ENCODE measurements at regions not wholly inside any gene's neighbourhood (a gene's known extent, or its start where the extent isn't known, plus 50 kb on each side); places are given as distances from the start of the nearest gene placed in this dataset.

- intact Hi-C loops (cut with micrococcal nuclease) = loop anchor here (5.0 to 10.0 kb wide), 2 partner anchors 147 to 200 kb away; partner anchors contain the start of gene SERPINI1 (in 1 of the 2)
- Histone ChIP-seq H3K27me3 (ENCODE audit: control insufficient read depth in 2 of 2, insufficient read depth in 2 of 2, low read length in 2 of 2) (no peaks in the 10 kb centered on the region), H3K36me3 (ENCODE audit: control insufficient read depth in 2 of 3, insufficient read depth in 3 of 3, low read length in 3 of 3) (no peaks in the 10 kb centered on the region), H3K4me1 (ENCODE audit: control insufficient read depth in 2 of 2, insufficient read depth in 2 of 2, low read length in 2 of 2) (no peaks in the 10 kb centered on the region), H3K27ac (ENCODE audit: low read depth, low read length) (no peak overlapping the region), H3K9me3 (ENCODE audit: control insufficient read depth in 2 of 3, low read length in 3 of 3) (no peaks in the 10 kb centered on the region), H3K4me3 (ENCODE audit: low read length) (no peak overlapping the region)
- Mint-ChIP-seq H3K9me3 (no peaks in the 10 kb centered on the region), H3K27ac (no peak overlapping the region), H3K27me3 (peaks cover 0 to 17% (median 11%) of the 10 kb centered on the region in 5 donors), H3K4me1 (peaks cover 0 to 5% (median 2%) of the 10 kb centered on the region in 7 donors), H3K36me3 (no peaks in the 10 kb centered on the region), H3K4me3 (no peak overlapping the region)
- CTCF ChIA-PET = interaction anchor here (0.8 kb wide), 1 partner anchor 9 kb away, joined by 3 read pairs; no protein-coding TSS in a partner anchor
- DNase-seq (no peak), ATAC-seq (no peak)
- POLR2A ChIA-PET = no interaction called here
Measured at GRCh38 chr3:167884481-167884880, 149.0 kb downstream of the SERPINI1 start.

GRCh38 chr3:167883452-167883851 is 147.9 kb downstream of the SERPINI1 start:
- POLR2A ChIA-PET = no interaction called here
- H3K4me1 ChIP-seq (ENCODE audit: control insufficient read depth in 2 of 2, insufficient read depth in 2 of 2, low read length in 2 of 2) = no peaks in the 10 kb centered on the region
- no peak overlapping the region for H3K4me3 ChIP-seq (ENCODE audit: low read length)
- CTCF ChIA-PET = interaction anchor here (0.8 kb wide), 1 partner anchor 8 kb away, joined by 3 read pairs; no protein-coding TSS in a partner anchor
- H3K36me3 ChIP-seq (ENCODE audit: control insufficient read depth in 2 of 3, insufficient read depth in 3 of 3, low read length in 3 of 3) = no peaks in the 10 kb centered on the region
- DNase-seq = no peak
- intact Hi-C loops (cut with micrococcal nuclease) = loop anchor here (5.0 to 10.0 kb wide), 2 partner anchors 146 to 199 kb away; partner anchors contain the start of gene SERPINI1 (in 1 of the 2)
- Mint-ChIP-seq H3K4me1 (peaks cover 0 to 5% (median 2%) of the 10 kb centered on the region in 7 donors), H3K27ac (no peak overlapping the region), H3K36me3 (no peaks in the 10 kb centered on the region), H3K27me3 (peaks cover 3 to 25% (median 14%) of the 10 kb centered on the region in 5 donors), H3K4me3 (no peak overlapping the region), H3K9me3 (no peaks in the 10 kb centered on the region)
- H3K9me3 ChIP-seq (ENCODE audit: control insufficient read depth in 2 of 3, low read length in 3 of 3) = no peaks in the 10 kb centered on the region
- no peak for ATAC-seq
- H3K27ac ChIP-seq (ENCODE audit: low read depth, low read length) = no peak overlapping the region
- no peaks in the 10 kb centered on the region for H3K27me3 ChIP-seq (ENCODE audit: control insufficient read depth in 2 of 2, insufficient read depth in 2 of 2, low read length in 2 of 2)

- Histone ChIP-seq H3K27me3 (ENCODE audit: control insufficient read depth in 2 of 2, insufficient read depth in 2 of 2, low read length in 2 of 2) (no peaks in the 10 kb centered on the region), H3K4me3 (ENCODE audit: low read length) (no peak overlapping the region), H3K9me3 (ENCODE audit: control insufficient read depth in 2 of 3, low read length in 3 of 3) (no peaks in the 10 kb centered on the region), H3K4me1 (ENCODE audit: control insufficient read depth in 2 of 2, insufficient read depth in 2 of 2, low read length in 2 of 2) (no peaks in the 10 kb centered on the region), H3K36me3 (ENCODE audit: control insufficient read depth in 2 of 3, insufficient read depth in 3 of 3, low read length in 3 of 3) (no peaks in the 10 kb centered on the region), H3K27ac (ENCODE audit: low read depth, low read length) (no peak overlapping the region)
- peak in 6 of 9 donors; percentile 1 to 45 (median 30) for DNase-seq
- H3K27me3 Mint-ChIP-seq = peaks cover 9 to 29% (median 17%) of the 10 kb centered on the region in 5 donors
- peaks cover 0 to 5% (median 2%) of the 10 kb centered on the region in 7 donors for H3K4me1 Mint-ChIP-seq
- no peaks in the 10 kb centered on the region for H3K9me3 Mint-ChIP-seq
- H3K4me3 Mint-ChIP-seq = peak overlapping the region in 3 of 10 donors; percentile 22 to 41 (median 27)
- H3K27ac Mint-ChIP-seq = no peak overlapping the region
- ChIA-PET CTCF (interaction anchor here (0.7 to 2.2 kb wide), 4 partner anchors 9 to 502 kb away, joined by 3 to 11 read pairs (median 4); partner anchors contain the start of gene ZBBX), POLR2A (no interaction called here)
- no peaks in the 10 kb centered on the region for H3K36me3 Mint-ChIP-seq
- intact Hi-C loops (cut with micrococcal nuclease) = loop anchor here (1.0 to 10.0 kb wide), 4 partner anchors 145 to 502 kb away; partner anchors contain the start of genes ZBBX (in 2 of the 2) and SERPINI1 (in 1 of the 2)
- ATAC-seq = peak; percentile 61
Measured at GRCh38 chr3:167882057-167882667, 146.6 kb downstream of the SERPINI1 start.

GRCh38 chr3:167880183-167880582 is 144.7 kb downstream of the SERPINI1 start:
- no peak overlapping the region for H3K27ac Mint-ChIP-seq
- peaks cover 0 to 5% (median 4%) of the 10 kb centered on the region in 7 donors for H3K4me1 Mint-ChIP-seq
- no peaks in the 10 kb centered on the region for H3K27me3 ChIP-seq (ENCODE audit: control insufficient read depth in 2 of 2, insufficient read depth in 2 of 2, low read length in 2 of 2)
- H3K4me1 ChIP-seq (ENCODE audit: control insufficient read depth in 2 of 2, insufficient read depth in 2 of 2, low read length in 2 of 2) = no peaks in the 10 kb centered on the region
- ChIA-PET CTCF (interaction anchor here (2.2 kb wide), 1 partner anchor 500 kb away, joined by 11 read pairs; the partner anchor contains the start of gene ZBBX), POLR2A (no interaction called here)
- no peaks in the 10 kb centered on the region for H3K36me3 ChIP-seq (ENCODE audit: control insufficient read depth in 2 of 3, insufficient read depth in 3 of 3, low read length in 3 of 3)
- H3K27me3 Mint-ChIP-seq = peaks cover 5 to 26% (median 17%) of the 10 kb centered on the region in 5 donors
- DNase-seq (no peak), ATAC-seq (no peak)
- no peaks in the 10 kb centered on the region for H3K9me3 ChIP-seq (ENCODE audit: control insufficient read depth in 2 of 3, low read length in 3 of 3)
- no peak overlapping the region for H3K4me3 Mint-ChIP-seq
- intact Hi-C loops (cut with micrococcal nuclease) = loop anchor here (2.0 to 10.0 kb wide), 3 partner anchors 143 to 195 kb away; partner anchors contain the start of gene SERPINI1 (in 1 of the 2)
- no peaks in the 10 kb centered on the region for H3K36me3 Mint-ChIP-seq
- H3K27ac ChIP-seq (ENCODE audit: low read depth, low read length) = no peak overlapping the region
- no peak overlapping the region for H3K4me3 ChIP-seq (ENCODE audit: low read length)
- no peaks in the 10 kb centered on the region for H3K9me3 Mint-ChIP-seq

GRCh38 chr3:167876620-167877281 is 141.2 kb downstream of the SERPINI1 start:
- Mint-ChIP-seq H3K27me3 (peaks cover 4 to 17% (median 16%) of the 10 kb centered on the region in 5 donors), H3K4me1 (peaks cover 0 to 3% (median under 1%) of the 10 kb centered on the region in 7 donors), H3K27ac (no peak overlapping the region), H3K9me3 (no peaks in the 10 kb centered on the region), H3K36me3 (no peaks in the 10 kb centered on the region), H3K4me3 (no peak overlapping the region)
- intact Hi-C loops (cut with micrococcal nuclease) = no loop called here
- Histone ChIP-seq H3K27ac (ENCODE audit: low read depth, low read length) (no peak overlapping the region), H3K4me1 (ENCODE audit: control insufficient read depth in 2 of 2, insufficient read depth in 2 of 2, low read length in 2 of 2) (no peaks in the 10 kb centered on the region), H3K9me3 (ENCODE audit: control insufficient read depth in 2 of 3, low read length in 3 of 3) (no peaks in the 10 kb centered on the region), H3K36me3 (ENCODE audit: control insufficient read depth in 2 of 3, insufficient read depth in 3 of 3, low read length in 3 of 3) (no peaks in the 10 kb centered on the region), H3K4me3 (ENCODE audit: low read length) (no peak overlapping the region), H3K27me3 (ENCODE audit: control insufficient read depth in 2 of 2, insufficient read depth in 2 of 2, low read length in 2 of 2) (no peaks in the 10 kb centered on the region)
- ChIA-PET CTCF (interaction anchor here (0.7 kb wide), 1 partner anchor 480 kb away, joined by 4 read pairs; no protein-coding TSS in a partner anchor), POLR2A (no interaction called here)
- no peak for DNase-seq
- no peak for ATAC-seq
